Adrenal gland (tissue), 5 donors: ENCODE measurements at regions not wholly inside any gene's neighbourhood (a gene's known extent, or its start where the extent isn't known, plus 50 kb on each side); places are given as distances from the start of the nearest gene placed in this dataset.

Source experiments
- POLR2A ChIP-seq, 2 donors: fragments of 450-650 bp; IDR thresholded peaks; one replicate each; pipeline ENCODE4 v1.6.1; 2017; ENCODE audit warnings: antibody characterized with exemption in 2 of 2, mild to moderate bottlenecking in 2 of 2, moderate library complexity in 1 of 2
- TF ChIP-seq, protein P1 (sequence below), 6 experiments: fragments of 450-650 bp in 4 of 6; fragments of 200-600 bp in 2 of 6; sonication (generic) in 1 of 6; IDR thresholded peaks; 1 replicate in 5 of 6; 2 replicates in 1 of 6; pipeline versions ENCODE4 v1.5.1 to v1.8.0; 2016 to 2021; ENCODE audit warnings: antibody characterized with exemption in 6 of 6, mild to moderate bottlenecking in 2 of 6, moderate library complexity in 1 of 6
- donor health status: DM: no; HTN: no; CAD: no.

DNA sequence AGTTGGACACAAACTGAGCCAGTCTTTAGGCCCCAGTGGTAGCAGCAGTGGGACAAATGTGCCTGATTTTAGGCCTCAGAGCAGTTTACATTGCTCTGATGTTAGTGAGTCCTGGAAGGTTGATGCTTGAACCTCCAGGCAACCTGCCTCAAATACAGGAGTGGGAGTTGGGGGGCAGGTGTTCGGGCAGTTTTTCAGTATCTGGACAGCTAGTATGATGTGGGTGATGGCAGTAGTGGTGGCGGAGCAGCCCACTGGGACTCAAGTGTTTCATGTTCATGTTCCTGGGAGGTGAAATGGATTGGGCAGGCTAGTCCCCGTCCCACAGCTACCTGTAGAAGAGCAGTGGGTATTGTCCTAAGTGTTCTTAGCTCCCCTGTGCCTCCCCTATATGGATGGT is 857.8 kb downstream of the JRKL start:
- TF ChIP-seq, protein P1, sequence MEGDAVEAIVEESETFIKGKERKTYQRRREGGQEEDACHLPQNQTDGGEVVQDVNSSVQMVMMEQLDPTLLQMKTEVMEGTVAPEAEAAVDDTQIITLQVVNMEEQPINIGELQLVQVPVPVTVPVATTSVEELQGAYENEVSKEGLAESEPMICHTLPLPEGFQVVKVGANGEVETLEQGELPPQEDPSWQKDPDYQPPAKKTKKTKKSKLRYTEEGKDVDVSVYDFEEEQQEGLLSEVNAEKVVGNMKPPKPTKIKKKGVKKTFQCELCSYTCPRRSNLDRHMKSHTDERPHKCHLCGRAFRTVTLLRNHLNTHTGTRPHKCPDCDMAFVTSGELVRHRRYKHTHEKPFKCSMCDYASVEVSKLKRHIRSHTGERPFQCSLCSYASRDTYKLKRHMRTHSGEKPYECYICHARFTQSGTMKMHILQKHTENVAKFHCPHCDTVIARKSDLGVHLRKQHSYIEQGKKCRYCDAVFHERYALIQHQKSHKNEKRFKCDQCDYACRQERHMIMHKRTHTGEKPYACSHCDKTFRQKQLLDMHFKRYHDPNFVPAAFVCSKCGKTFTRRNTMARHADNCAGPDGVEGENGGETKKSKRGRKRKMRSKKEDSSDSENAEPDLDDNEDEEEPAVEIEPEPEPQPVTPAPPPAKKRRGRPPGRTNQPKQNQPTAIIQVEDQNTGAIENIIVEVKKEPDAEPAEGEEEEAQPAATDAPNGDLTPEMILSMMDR (IDR thresholded peaks at IDR 0.05), result no peak
- no peak for TF ChIP-seq POLR2A (IDR thresholded peaks at IDR 0.05)
